ENCODE measurements at regions not wholly inside any gene's neighbourhood (a gene's known extent, or its start where the extent isn't known, plus 50 kb on each side); places are given as distances from the start of the nearest gene placed in this dataset.
"Not testable (repeated sequence)": the region's sequence is repeated elsewhere in the genome, so short reads cannot be mapped to it uniquely, and the experiment has no call there.

GRCh38 chr11:90613037-90613436 lies 390.2 kb upstream of the CHORDC1 start:
- not testable (repeated sequence) for TF ChIP-seq AFF4 (CRISPR knock-in tag; IDR thresholded peaks at IDR 0.05; ENCODE audit: borderline replicate concordance); CTCF (IDR thresholded peaks at IDR 0.05); MLX (CRISPR knock-in tag; IDR thresholded peaks at IDR 0.05); CBFB (CRISPR knock-in tag; IDR thresholded peaks at IDR 0.05; ENCODE audit: low read depth); E2F1 (CRISPR knock-in tag; IDR thresholded peaks at IDR 0.05); USF1 (CRISPR knock-in tag; IDR thresholded peaks at IDR 0.05); MAX (CRISPR knock-in tag; IDR thresholded peaks at IDR 0.05); ZSCAN18 (CRISPR knock-in tag; IDR thresholded peaks at IDR 0.05)
